GM21528 (cell line): ENCODE measurements at regions not wholly inside any gene's neighbourhood (a gene's known extent, or its start where the extent isn't known, plus 50 kb on each side); places are given as distances from the start of the nearest gene placed in this dataset.

Source experiments
- ATAC-seq: cut with Tn5 transposase; IDR thresholded peaks from one replicate; pipeline ENCODE4 v1.9.1; 2021; ENCODE audit warnings: mild to moderate bottlenecking, moderate library complexity; ENCODE audit not compliant: unreplicated experiment, low FRiP score

GRCh38 chr13:97559981-97560380 is 126.0 kb downstream of the RAP2A start:
- no peak for ATAC-seq

GRCh38 chr13:97561182-97561581 is 127.2 kb downstream of the RAP2A start:
- ATAC-seq, result no peak

GRCh38 chr13:97562962-97563361 is 129.0 kb downstream of the RAP2A start:
- ATAC-seq, result no peak

- no peak for ATAC-seq
Measured at GRCh38 chr13:97564956-97565355, 131.0 kb downstream of the RAP2A start.

- no peak for ATAC-seq
Measured at GRCh38 chr13:97565906-97566305, 131.9 kb downstream of the RAP2A start.

- no peak for ATAC-seq
Measured at GRCh38 chr13:97566907-97567306, 132.9 kb downstream of the RAP2A start.

- peak; percentile 88 for ATAC-seq
Measured at GRCh38 chr13:97567510-97568243, 133.7 kb downstream of the RAP2A start.

GRCh38 chr13:97568850-97569249 is 134.9 kb downstream of the RAP2A start:
- no peak for ATAC-seq

GRCh38 chr13:97569841-97570240 is 135.9 kb downstream of the RAP2A start:
- no peak for ATAC-seq

GRCh38 chr13:97570442-97570841 is 136.5 kb downstream of the RAP2A start:
- ATAC-seq, result no peak

GRCh38 chr13:97573011-97573410 is 139.0 kb downstream of the RAP2A start:
- ATAC-seq, result no peak

GRCh38 chr13:97574926-97575325 is 141.0 kb downstream of the RAP2A start:
- ATAC-seq, result peak; percentile 64

- ATAC-seq, result no peak
Measured at GRCh38 chr13:97577026-97577425, 143.1 kb downstream of the RAP2A start.

GRCh38 chr13:97582170-97582569 is 148.2 kb downstream of the RAP2A start:
- ATAC-seq, result no peak

- no peak for ATAC-seq
Measured at GRCh38 chr13:97583907-97584497, 150.0 kb downstream of the RAP2A start.

- ATAC-seq, result no peak
Measured at GRCh38 chr13:97586941-97587340, 153.0 kb downstream of the RAP2A start.

GRCh38 chr13:97588993-97589392 is 155.0 kb downstream of the RAP2A start:
- no peak for ATAC-seq

GRCh38 chr13:97600458-97601075 is 166.6 kb downstream of the RAP2A start:
- ATAC-seq, result no peak

- ATAC-seq, result no peak
Measured at GRCh38 chr13:97615266-97615665, 181.3 kb downstream of the RAP2A start.

- no peak for ATAC-seq
Measured at GRCh38 chr13:97616385-97616784, 182.4 kb downstream of the RAP2A start.

- ATAC-seq, result no peak
Measured at GRCh38 chr13:97621025-97621424, 187.1 kb downstream of the RAP2A start.

GRCh38 chr13:97621631-97622030 is 187.7 kb downstream of the RAP2A start:
- no peak for ATAC-seq
